ENCODE measurements at regions not wholly inside any gene's neighbourhood (a gene's known extent, or its start where the extent isn't known, plus 50 kb on each side); places are given as distances from the start of the nearest gene placed in this dataset.

DNA sequence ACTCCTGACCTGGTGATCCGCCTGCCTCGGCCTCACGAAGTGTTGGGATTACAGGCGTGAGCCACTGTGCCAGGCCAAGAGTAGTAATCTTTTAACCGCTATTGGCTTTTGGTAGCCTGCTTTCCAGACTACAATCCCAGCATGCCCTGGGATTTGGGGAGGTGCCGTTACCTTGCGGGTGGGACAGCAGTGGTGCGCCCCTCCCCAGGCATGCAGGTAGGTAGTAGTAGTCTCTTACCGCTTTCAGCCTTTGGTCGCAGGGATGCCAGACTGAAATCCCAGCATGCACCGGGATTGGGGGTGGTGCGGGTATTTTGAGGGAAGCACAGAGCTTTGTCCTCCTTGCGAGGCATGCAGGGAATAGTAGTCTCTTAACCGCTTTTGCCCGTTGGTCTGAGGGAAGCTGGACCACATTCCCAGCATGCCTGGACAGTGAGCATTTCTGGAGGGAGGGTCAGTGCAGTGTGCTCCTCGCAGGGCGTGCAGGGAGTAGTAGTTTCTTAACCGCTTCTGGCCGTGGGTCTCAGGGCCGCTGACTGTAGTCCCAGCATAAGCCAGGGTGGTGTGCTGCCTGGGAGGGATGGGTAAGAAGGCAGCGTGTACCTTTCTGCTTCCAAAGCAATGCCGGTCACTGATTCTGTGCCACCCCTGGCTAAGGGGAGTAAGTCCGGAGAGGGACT lies 1686.8 kb downstream of the TP53TG3F start:
- H3K27ac Mint-ChIP-seq (ENCODE audit: unreplicated experiment), result no peak overlapping the region
- H3K4me3 Mint-ChIP-seq (ENCODE audit: unreplicated experiment), result no peak overlapping the region
- H3K27me3 Mint-ChIP-seq (ENCODE audit: insufficient read depth, unreplicated experiment), result no peaks in the 10 kb centered on the region
- no peaks in the 10 kb centered on the region for H3K4me1 Mint-ChIP-seq (ENCODE audit: low read depth, unreplicated experiment)
- Histone ChIP-seq H3K4me3 (ENCODE audit: low read depth, low read length) (no peak overlapping the region), H3K4me1 (no peaks in the 10 kb centered on the region), H3K9me3 (no peaks in the 10 kb centered on the region), H3K36me3 (ENCODE audit: control insufficient read depth, insufficient read depth, low read length) (no peaks in the 10 kb centered on the region), H3K27me3 (replicated peaks; ENCODE audit: control insufficient read depth, insufficient read depth, low read length) (no peaks in the 10 kb centered on the region)
- no peaks in the 10 kb centered on the region for H3K36me3 Mint-ChIP-seq (ENCODE audit: insufficient read depth, unreplicated experiment)
- TF ChIP-seq, protein P1, sequence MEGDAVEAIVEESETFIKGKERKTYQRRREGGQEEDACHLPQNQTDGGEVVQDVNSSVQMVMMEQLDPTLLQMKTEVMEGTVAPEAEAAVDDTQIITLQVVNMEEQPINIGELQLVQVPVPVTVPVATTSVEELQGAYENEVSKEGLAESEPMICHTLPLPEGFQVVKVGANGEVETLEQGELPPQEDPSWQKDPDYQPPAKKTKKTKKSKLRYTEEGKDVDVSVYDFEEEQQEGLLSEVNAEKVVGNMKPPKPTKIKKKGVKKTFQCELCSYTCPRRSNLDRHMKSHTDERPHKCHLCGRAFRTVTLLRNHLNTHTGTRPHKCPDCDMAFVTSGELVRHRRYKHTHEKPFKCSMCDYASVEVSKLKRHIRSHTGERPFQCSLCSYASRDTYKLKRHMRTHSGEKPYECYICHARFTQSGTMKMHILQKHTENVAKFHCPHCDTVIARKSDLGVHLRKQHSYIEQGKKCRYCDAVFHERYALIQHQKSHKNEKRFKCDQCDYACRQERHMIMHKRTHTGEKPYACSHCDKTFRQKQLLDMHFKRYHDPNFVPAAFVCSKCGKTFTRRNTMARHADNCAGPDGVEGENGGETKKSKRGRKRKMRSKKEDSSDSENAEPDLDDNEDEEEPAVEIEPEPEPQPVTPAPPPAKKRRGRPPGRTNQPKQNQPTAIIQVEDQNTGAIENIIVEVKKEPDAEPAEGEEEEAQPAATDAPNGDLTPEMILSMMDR (IDR thresholded peaks at IDR 0.05; ENCODE audit: insufficient read depth in 1 of 2, low read depth in 1 of 2, low read length in 1 of 2, severe bottlenecking in 1 of 2, unreplicated experiment in 1 of 2), result no peak
- POLR2A ChIA-PET, result no interaction called here
- peaks cover 14% of the 10 kb centered on the region for H3K9me3 Mint-ChIP-seq (ENCODE audit: unreplicated experiment)
- BruUV-seq (replicated peaks), result no TSS peak
- no peak for DNase-seq
- CTCF ChIA-PET, result no interaction called here
- intact Hi-C loops (cut with micrococcal nuclease; ENCODE audit: unreplicated experiment), result no loop called here

- Histone ChIP-seq H3K4me1 (no peaks in the 10 kb centered on the region), H3K36me3 (ENCODE audit: control insufficient read depth, insufficient read depth, low read length) (no peaks in the 10 kb centered on the region), H3K27me3 (replicated peaks; ENCODE audit: control insufficient read depth, insufficient read depth, low read length) (no peaks in the 10 kb centered on the region), H3K4me3 (ENCODE audit: low read depth, low read length) (no peak overlapping the region), H3K9me3 (no peaks in the 10 kb centered on the region)
- POLR2A ChIA-PET, result no interaction called here
- Mint-ChIP-seq H3K9me3 (ENCODE audit: unreplicated experiment) (peaks cover 13% of the 10 kb centered on the region), H3K36me3 (ENCODE audit: insufficient read depth, unreplicated experiment) (no peaks in the 10 kb centered on the region), H3K27ac (ENCODE audit: unreplicated experiment) (no peak overlapping the region), H3K27me3 (ENCODE audit: insufficient read depth, unreplicated experiment) (no peaks in the 10 kb centered on the region), H3K4me3 (ENCODE audit: unreplicated experiment) (no peak overlapping the region), H3K4me1 (ENCODE audit: low read depth, unreplicated experiment) (no peaks in the 10 kb centered on the region)
- no peak for DNase-seq
- CTCF ChIA-PET, result no interaction called here
- BruUV-seq (replicated peaks), result no TSS peak
- intact Hi-C loops (cut with micrococcal nuclease; ENCODE audit: unreplicated experiment), result no loop called here
- TF ChIP-seq, protein P1 (IDR thresholded peaks at IDR 0.05; ENCODE audit: insufficient read depth in 1 of 2, low read depth in 1 of 2, low read length in 1 of 2, severe bottlenecking in 1 of 2, unreplicated experiment in 1 of 2), result no peak
Measured at GRCh38 chr16:35146723-35147458, 1687.5 kb downstream of the TP53TG3F start.

DNA sequence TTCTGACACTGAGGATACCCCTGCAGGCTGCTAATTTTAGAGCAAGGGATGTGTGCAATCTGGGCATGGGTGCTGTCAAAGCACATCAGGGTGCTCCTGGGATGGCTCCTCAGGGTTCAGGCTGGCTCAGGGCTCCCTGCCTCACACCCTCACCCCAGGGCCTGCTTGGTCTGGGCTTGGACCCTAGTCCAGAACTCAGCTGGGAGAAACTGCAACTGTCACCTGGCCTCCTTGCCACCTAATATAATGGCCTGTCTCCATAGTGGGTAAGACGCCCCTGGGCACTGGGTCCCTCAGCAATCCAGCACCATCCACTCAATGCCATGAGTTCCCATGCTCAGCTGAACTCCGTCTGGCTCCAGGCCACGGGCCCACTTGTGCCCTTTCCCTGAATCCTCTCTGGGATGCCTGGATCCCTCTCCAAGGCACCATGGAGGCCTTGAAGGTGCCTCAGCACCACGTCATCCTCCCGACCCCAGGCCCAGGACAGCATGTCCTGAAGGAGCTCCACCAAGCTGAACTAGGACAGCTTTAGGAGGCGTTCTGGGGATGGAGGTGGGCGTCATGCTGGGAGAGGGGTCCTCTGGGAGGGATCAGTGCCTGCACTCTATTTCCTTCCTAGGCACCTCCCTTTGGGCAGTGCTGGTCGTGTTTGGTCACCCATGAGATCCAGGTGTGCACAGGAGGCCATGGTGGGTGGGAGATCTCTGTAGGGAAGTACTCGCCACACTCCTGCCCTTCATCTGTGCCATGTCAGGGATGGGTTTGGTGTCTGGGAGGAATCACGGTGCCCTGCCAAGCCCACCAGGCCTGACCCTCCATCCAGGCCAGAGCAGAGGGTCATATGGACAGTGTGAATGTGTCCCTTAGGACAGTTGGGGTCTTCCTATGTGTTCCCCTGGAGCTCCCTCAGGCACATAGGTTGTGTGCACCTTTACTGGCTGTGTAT lies 1688.4 kb downstream of the TP53TG3F start:
- POLR2A ChIA-PET, result no interaction called here
- H3K27me3 ChIP-seq (replicated peaks; ENCODE audit: control insufficient read depth, insufficient read depth, low read length), result no peaks in the 10 kb centered on the region
- H3K36me3 ChIP-seq (ENCODE audit: control insufficient read depth, insufficient read depth, low read length), result no peaks in the 10 kb centered on the region
- H3K4me3 ChIP-seq (ENCODE audit: low read depth, low read length), result no peak overlapping the region
- no peaks in the 10 kb centered on the region for H3K9me3 ChIP-seq
- H3K9me3 Mint-ChIP-seq (ENCODE audit: unreplicated experiment), result peaks cover 18% of the 10 kb centered on the region
- no peaks in the 10 kb centered on the region for H3K36me3 Mint-ChIP-seq (ENCODE audit: insufficient read depth, unreplicated experiment)
- CTCF ChIA-PET, result no interaction called here
- intact Hi-C loops (cut with micrococcal nuclease; ENCODE audit: unreplicated experiment), result no loop called here
- DNase-seq, result no peak
- H3K27me3 Mint-ChIP-seq (ENCODE audit: insufficient read depth, unreplicated experiment), result no peaks in the 10 kb centered on the region
- H3K4me1 ChIP-seq, result no peaks in the 10 kb centered on the region
- no TSS peak for BruUV-seq (replicated peaks)
- TF ChIP-seq, protein P1 (IDR thresholded peaks at IDR 0.05; ENCODE audit: insufficient read depth in 1 of 2, low read depth in 1 of 2, low read length in 1 of 2, severe bottlenecking in 1 of 2, unreplicated experiment in 1 of 2), result no peak
- no peaks in the 10 kb centered on the region for H3K4me1 Mint-ChIP-seq (ENCODE audit: low read depth, unreplicated experiment)
- no peak overlapping the region for H3K27ac Mint-ChIP-seq (ENCODE audit: unreplicated experiment)
- H3K4me3 Mint-ChIP-seq (ENCODE audit: unreplicated experiment), result no peak overlapping the region
